Activated CD4-positive, alpha-beta T cell treated with anti-CD3 and anti-CD28 coated beads, Interleukin-2, amount 10 ng/mL, durations not matched to agents 24 days and 14 days (primary cell): ENCODE measurements at regions not wholly inside any gene's neighbourhood (a gene's known extent, or its start where the extent isn't known, plus 50 kb on each side); places are given as distances from the start of the nearest gene placed in this dataset.
A peak's percentile ranks its signal among the peaks of the same experiment; 100 is the strongest.

Experiments
- DNase-seq: peaks from one replicate; pipeline ENCODE4 v3.0.0; 2022
- H3K27ac Mint-ChIP-seq: one replicate; pipeline ENCODE4 v1.8.0; 2022; ENCODE audit warnings: mild to moderate bottlenecking, mixed read lengths
- H3K27me3 Mint-ChIP-seq: one replicate; pipeline ENCODE4 v1.8.0; 2022; ENCODE audit warnings: mixed read lengths
- H3K36me3 Mint-ChIP-seq: one replicate; pipeline ENCODE4 v1.8.0; 2022; ENCODE audit warnings: low read depth, mild to moderate bottlenecking, mixed read lengths
- H3K4me1 Mint-ChIP-seq: one replicate; pipeline ENCODE4 v1.8.0; 2021; ENCODE audit warnings: mixed read lengths
- H3K4me3 Mint-ChIP-seq: one replicate; pipeline ENCODE4 v1.8.0; 2022; ENCODE audit warnings: mild to moderate bottlenecking, moderate library complexity, mixed read lengths
- H3K9me3 Mint-ChIP-seq: one replicate; pipeline ENCODE4 v1.8.0; 2021; ENCODE audit warnings: mixed read lengths
- intact Hi-C: fragments of 100-400 bp; cut with micrococcal nuclease; formaldehyde crosslinking; loops from one replicate; pipeline ENCODE4 v1.15.1; 2023

- H3K36me3 Mint-ChIP-seq: no peaks in the 10 kb centered on the region
- H3K27me3 Mint-ChIP-seq: peaks cover 28% of the 10 kb centered on the region
- H3K4me1 Mint-ChIP-seq: peaks cover 36% of the 10 kb centered on the region
- intact Hi-C loops: loop anchor here (2.0 kb wide), 1 partner anchor 14 kb away; no protein-coding TSS in a partner anchor
- peaks cover 5% of the 10 kb centered on the region for H3K9me3 Mint-ChIP-seq
- H3K4me3 Mint-ChIP-seq: no peak overlapping the region
- no peak for DNase-seq
- H3K27ac Mint-ChIP-seq: peak overlapping the region; percentile 55
Observed at GRCh38 chr15:95300958-95301357, 1029.5 kb upstream of the NR2F2 start.

DNA sequence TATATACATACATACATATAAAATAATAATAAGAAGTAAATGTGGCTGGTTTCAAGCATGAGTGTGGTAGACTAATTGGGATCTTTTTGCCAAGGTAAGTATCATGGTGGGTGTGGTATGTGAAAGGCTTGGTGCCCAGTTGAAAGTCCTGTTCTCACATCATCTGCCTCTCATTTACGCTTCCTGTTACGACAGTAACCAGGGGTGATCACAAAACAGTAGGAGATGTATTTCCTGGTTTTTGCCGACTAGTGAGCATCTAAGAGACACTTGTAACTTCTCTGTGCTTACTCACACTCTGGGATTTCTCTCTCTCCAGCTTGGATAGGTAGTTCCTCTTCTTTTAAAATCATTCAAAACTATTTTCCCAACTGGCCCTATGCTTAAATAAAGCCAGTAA is 1028.3 kb upstream of the NR2F2 start:
- intact Hi-C loops: no loop called here
- Mint-ChIP-seq H3K36me3 (no peaks in the 10 kb centered on the region), H3K27me3 (peaks cover 26% of the 10 kb centered on the region)

GRCh38 chr15:95302809-95303208 is 1027.7 kb upstream of the NR2F2 start:
- intact Hi-C loops: no loop called here
- H3K4me3 Mint-ChIP-seq: no peak overlapping the region

More for the DNA sequence above, 1028.3 kb upstream of the NR2F2 start:
- no peak overlapping the region for H3K27ac Mint-ChIP-seq
- H3K4me3 Mint-ChIP-seq: no peak overlapping the region
- DNase-seq: no peak
- H3K4me1 Mint-ChIP-seq: peaks cover 36% of the 10 kb centered on the region
- peaks cover 5% of the 10 kb centered on the region for H3K9me3 Mint-ChIP-seq

GRCh38 chr15:95303713-95304112 is 1026.8 kb upstream of the NR2F2 start:
- intact Hi-C loops: no loop called here
- H3K9me3 Mint-ChIP-seq: peaks cover 5% of the 10 kb centered on the region
- H3K27me3 Mint-ChIP-seq: peaks cover 23% of the 10 kb centered on the region

More at GRCh38 chr15:95302809-95303208, 1027.7 kb upstream of the NR2F2 start:
- no peak for DNase-seq
- Mint-ChIP-seq H3K27ac (no peak overlapping the region), H3K4me1 (peaks cover 36% of the 10 kb centered on the region), H3K9me3 (peaks cover 5% of the 10 kb centered on the region), H3K27me3 (peaks cover 23% of the 10 kb centered on the region), H3K36me3 (no peaks in the 10 kb centered on the region)

GRCh38 chr15:95304151-95304946 is 1026.2 kb upstream of the NR2F2 start:
- H3K4me1 Mint-ChIP-seq: peaks cover 27% of the 10 kb centered on the region
- no peaks in the 10 kb centered on the region for H3K36me3 Mint-ChIP-seq
- H3K9me3 Mint-ChIP-seq: peaks cover 5% of the 10 kb centered on the region
- peaks cover 25% of the 10 kb centered on the region for H3K27me3 Mint-ChIP-seq
- DNase-seq: no peak
- intact Hi-C loops: no loop called here
- no peak overlapping the region for H3K4me3 Mint-ChIP-seq
- H3K27ac Mint-ChIP-seq: no peak overlapping the region

More at GRCh38 chr15:95303713-95304112, 1026.8 kb upstream of the NR2F2 start:
- Mint-ChIP-seq H3K27ac (no peak overlapping the region), H3K4me3 (no peak overlapping the region), H3K4me1 (peaks cover 28% of the 10 kb centered on the region), H3K36me3 (no peaks in the 10 kb centered on the region)
- DNase-seq: no peak

GRCh38 chr15:95304947-95305400 is 1025.5 kb upstream of the NR2F2 start:
- intact Hi-C loops: no loop called here
- no peaks in the 10 kb centered on the region for H3K36me3 Mint-ChIP-seq
- peaks cover 28% of the 10 kb centered on the region for H3K27me3 Mint-ChIP-seq
- no peak overlapping the region for H3K4me3 Mint-ChIP-seq
- peaks cover 5% of the 10 kb centered on the region for H3K9me3 Mint-ChIP-seq
- peaks cover 27% of the 10 kb centered on the region for H3K4me1 Mint-ChIP-seq
- no peak overlapping the region for H3K27ac Mint-ChIP-seq
- DNase-seq: no peak

DNA sequence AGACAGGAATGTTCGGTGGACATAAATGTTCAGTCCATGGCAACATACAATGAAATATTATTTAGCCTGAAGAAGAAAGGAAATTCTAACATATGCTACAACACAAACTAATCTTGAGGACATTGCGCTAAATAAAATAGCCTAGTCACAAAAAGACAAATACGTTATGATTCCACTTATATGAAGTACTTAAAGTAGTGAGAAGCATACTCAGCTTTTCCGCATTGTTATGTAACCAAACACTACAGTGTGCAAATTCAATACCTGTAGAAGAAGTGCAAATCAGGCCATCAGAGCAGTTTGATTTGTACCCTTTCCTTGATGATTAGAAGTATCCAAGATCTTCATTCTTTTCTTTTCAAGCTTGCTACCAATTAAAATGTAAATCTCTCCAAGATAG is 1023.4 kb upstream of the NR2F2 start:
- H3K9me3 Mint-ChIP-seq: no peaks in the 10 kb centered on the region
- H3K27ac Mint-ChIP-seq: no peak overlapping the region
- H3K27me3 Mint-ChIP-seq: peaks cover 39% of the 10 kb centered on the region

DNA sequence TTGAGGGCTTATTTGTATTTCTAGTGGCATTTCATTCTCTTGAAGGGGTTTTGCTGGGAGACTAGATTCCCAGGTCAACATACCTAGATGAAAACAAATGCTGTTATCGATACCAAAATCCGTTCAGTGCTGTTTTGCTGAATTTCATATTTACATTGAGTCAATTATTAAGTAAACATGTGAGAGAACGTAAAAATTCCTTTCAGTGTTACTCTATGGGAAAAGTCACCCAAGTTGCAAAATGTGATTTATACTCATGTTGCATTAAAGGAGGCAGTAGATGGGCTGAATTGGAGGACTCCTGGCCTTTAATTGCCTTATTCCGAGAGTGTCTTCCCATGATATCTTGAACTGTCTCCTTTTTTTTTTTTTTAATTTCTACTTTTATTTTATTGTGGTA is 1011.3 kb upstream of the NR2F2 start:
- Mint-ChIP-seq H3K36me3 (no peaks in the 10 kb centered on the region), H3K27ac (no peak overlapping the region), H3K4me1 (no peaks in the 10 kb centered on the region), H3K9me3 (peaks cover 12% of the 10 kb centered on the region), H3K4me3 (no peak overlapping the region), H3K27me3 (peaks cover 22% of the 10 kb centered on the region)
- DNase-seq: no peak
- intact Hi-C loops: no loop called here

More for the DNA sequence above, 1023.4 kb upstream of the NR2F2 start:
- H3K4me3 Mint-ChIP-seq: no peak overlapping the region
- H3K36me3 Mint-ChIP-seq: no peaks in the 10 kb centered on the region
- peaks cover 15% of the 10 kb centered on the region for H3K4me1 Mint-ChIP-seq
- DNase-seq: no peak
- intact Hi-C loops: no loop called here

DNA sequence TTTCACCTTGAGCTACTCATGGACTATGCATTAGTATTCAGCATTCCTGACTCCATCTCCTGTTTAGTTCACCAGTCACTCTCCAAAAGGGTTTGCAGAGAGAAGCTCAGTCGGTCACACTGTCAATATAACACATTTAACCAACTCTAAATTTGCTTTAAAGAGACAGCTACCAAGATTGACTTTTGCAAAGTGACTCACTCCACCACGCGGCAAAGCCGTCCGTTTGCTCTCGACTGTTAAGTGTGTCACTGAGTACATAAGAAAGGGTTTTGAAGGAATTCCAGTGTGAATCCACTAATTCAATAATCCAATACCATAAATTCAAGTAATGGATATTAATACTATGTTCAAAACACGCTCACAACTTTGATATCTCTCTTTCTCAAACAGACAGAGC is 1006.7 kb upstream of the NR2F2 start:
- no peak for DNase-seq
- Mint-ChIP-seq H3K4me3 (no peak overlapping the region), H3K9me3 (peaks cover 3% of the 10 kb centered on the region), H3K36me3 (no peaks in the 10 kb centered on the region), H3K27me3 (peaks cover 42% of the 10 kb centered on the region), H3K4me1 (peaks cover 2% of the 10 kb centered on the region), H3K27ac (no peak overlapping the region)
- intact Hi-C loops: no loop called here

GRCh38 chr15:95324656-95325055 is 1005.8 kb upstream of the NR2F2 start:
- no peak overlapping the region for H3K4me3 Mint-ChIP-seq
- DNase-seq: no peak
- H3K27me3 Mint-ChIP-seq: peaks cover 46% of the 10 kb centered on the region
- H3K4me1 Mint-ChIP-seq: peaks cover 2% of the 10 kb centered on the region
- H3K36me3 Mint-ChIP-seq: no peaks in the 10 kb centered on the region
- H3K9me3 Mint-ChIP-seq: peaks cover 2% of the 10 kb centered on the region
- intact Hi-C loops: no loop called here
- no peak overlapping the region for H3K27ac Mint-ChIP-seq

- no peaks in the 10 kb centered on the region for H3K9me3 Mint-ChIP-seq
- no peak overlapping the region for H3K27ac Mint-ChIP-seq
- intact Hi-C loops: no loop called here
- DNase-seq: no peak
- no peak overlapping the region for H3K4me3 Mint-ChIP-seq
- H3K27me3 Mint-ChIP-seq: peaks cover 43% of the 10 kb centered on the region
- H3K36me3 Mint-ChIP-seq: no peaks in the 10 kb centered on the region
- peaks cover 2% of the 10 kb centered on the region for H3K4me1 Mint-ChIP-seq
Observed at GRCh38 chr15:95325763-95326404, 1004.6 kb upstream of the NR2F2 start.

DNA sequence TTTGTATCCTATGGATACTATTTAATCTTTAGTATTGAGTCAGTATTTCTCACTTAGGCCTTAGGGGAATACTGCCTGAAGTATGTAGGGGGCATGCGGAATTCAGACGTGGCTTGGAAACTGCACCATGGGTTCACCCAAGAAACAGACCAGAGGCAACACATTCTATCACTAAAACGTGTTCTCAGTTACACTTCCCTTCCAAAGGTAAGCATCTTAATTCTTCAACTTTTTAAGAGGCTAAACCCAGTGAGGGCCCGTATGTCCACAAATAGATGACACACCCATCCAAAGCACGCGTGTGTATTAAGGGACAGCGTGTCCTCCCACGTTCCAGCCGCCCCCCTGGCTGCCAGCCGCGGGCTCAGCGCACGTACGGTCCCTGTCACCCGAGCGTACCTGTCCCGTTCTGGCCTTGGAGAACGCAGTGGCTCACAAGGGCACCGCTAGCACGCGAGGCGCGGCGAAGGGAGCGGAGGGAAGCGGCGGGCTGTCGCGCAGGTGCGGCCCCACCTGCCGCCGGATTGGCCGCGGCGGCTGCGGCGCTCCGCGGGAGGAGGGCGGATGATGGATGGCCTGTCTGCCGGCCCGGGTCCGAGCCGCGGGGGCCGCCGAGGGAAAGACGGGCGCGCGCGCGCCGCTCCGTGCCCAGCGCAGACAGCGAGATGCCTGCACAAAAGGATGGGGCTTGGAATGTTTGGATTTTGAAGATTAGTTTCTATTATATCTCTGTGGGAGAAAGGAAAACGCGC is 1003.9 kb upstream of the NR2F2 start:
- no peak overlapping the region for H3K4me3 Mint-ChIP-seq
- peaks cover 40% of the 10 kb centered on the region for H3K27me3 Mint-ChIP-seq
- H3K27ac Mint-ChIP-seq: no peak overlapping the region
- no peak for DNase-seq
- no peaks in the 10 kb centered on the region for H3K9me3 Mint-ChIP-seq
- no peaks in the 10 kb centered on the region for H3K36me3 Mint-ChIP-seq
- intact Hi-C loops: no loop called here
- peaks cover 2% of the 10 kb centered on the region for H3K4me1 Mint-ChIP-seq

DNA sequence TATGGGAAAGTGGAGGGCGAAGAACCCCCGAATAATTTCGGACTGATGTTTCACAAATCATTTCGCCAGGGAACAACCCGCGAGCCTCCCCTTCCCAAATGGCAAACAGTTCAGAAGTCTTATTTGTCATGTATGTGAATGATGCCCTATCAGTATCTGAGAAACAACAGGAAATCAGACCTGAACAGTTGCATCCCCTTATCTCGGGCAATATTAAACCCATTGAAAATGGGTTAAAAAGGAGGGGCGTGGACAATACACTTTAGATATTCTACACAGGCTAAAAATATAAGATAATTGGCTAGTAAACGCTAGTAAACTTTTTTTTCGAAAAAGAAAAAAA is 1003.3 kb upstream of the NR2F2 start:
- intact Hi-C loops: no loop called here

DNA sequence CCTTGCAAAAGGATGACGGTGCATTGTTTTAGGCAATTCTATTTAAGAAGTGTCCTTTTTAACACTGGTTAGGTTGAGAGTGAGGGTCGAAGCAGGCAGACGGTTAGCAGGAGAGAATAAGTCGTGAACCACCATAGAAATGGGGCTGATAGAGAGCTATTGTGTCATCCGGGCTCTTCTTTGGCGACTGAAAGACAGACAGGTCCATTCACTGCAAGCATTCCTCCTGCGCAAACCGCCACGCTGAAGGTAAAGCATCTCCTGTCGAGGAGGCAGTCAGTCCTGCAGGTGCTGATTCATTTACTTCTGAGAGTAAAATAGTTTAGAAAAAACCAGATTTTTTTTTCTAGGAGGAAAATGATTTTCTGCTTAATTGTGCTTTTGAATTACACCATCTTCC is 1002.8 kb upstream of the NR2F2 start:
- H3K27ac Mint-ChIP-seq: no peak overlapping the region
- H3K4me3 Mint-ChIP-seq: no peak overlapping the region
- DNase-seq: no peak
- peaks cover 2% of the 10 kb centered on the region for H3K4me1 Mint-ChIP-seq
- H3K27me3 Mint-ChIP-seq: peaks cover 42% of the 10 kb centered on the region
- intact Hi-C loops: no loop called here
- no peaks in the 10 kb centered on the region for H3K36me3 Mint-ChIP-seq
- H3K9me3 Mint-ChIP-seq: no peaks in the 10 kb centered on the region

More for the DNA sequence above, 1003.3 kb upstream of the NR2F2 start:
- Mint-ChIP-seq H3K27ac (no peak overlapping the region), H3K4me3 (no peak overlapping the region), H3K4me1 (peaks cover 2% of the 10 kb centered on the region), H3K27me3 (peaks cover 39% of the 10 kb centered on the region), H3K9me3 (no peaks in the 10 kb centered on the region), H3K36me3 (no peaks in the 10 kb centered on the region)
- DNase-seq: no peak
